A549 (cell line): ENCODE measurements at regions not wholly inside any gene's neighbourhood (a gene's known extent, or its start where the extent isn't known, plus 50 kb on each side); places are given as distances from the start of the nearest gene placed in this dataset.

Experiments
- POLR2A ChIP-seq: IDR thresholded peaks from 2 replicates; pipeline ENCODE4 v1.6.1; 2012; ENCODE audit warnings: mild to moderate bottlenecking, low read length
- TF ChIP-seq, protein P1 (sequence below): fragments of >200 bp; sonication (Bioruptor Twin); formaldehyde crosslinking; IDR thresholded peaks from 3 replicates; pipeline ENCODE4 v1.5.1; 2016

DNA sequence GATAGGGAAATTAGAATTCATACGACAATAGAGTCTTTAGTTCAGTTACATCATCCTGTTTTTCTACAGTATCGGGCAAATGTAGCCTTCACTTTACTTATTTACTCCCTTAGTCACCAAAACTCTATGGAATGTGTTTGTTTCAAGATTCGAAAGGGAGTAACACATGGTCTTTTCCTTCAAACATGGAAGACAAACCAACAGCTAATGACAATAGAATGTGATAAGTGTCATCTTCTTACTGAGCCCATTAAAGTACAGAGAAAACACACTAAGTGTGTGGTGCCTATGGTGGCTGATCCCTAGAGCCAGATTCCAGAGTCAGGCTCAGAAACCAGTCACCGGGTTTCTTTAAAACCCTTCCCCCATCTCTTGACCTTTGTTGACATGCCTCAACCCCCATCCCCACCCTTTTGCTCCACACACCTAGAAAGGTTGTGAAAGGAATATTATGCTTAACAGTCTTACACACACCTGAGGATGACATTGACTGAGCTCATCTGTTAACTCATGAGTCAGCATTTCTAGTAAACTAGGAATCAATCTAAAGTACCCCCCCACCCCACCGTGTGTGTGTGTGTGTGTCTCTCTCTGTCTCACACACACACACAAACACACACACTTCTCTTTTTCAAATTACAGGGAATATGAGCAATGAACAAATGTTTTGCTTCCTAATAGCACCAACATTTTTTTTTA lies 549.6 kb upstream of the CCDC54 start:
- TF ChIP-seq, protein P1, sequence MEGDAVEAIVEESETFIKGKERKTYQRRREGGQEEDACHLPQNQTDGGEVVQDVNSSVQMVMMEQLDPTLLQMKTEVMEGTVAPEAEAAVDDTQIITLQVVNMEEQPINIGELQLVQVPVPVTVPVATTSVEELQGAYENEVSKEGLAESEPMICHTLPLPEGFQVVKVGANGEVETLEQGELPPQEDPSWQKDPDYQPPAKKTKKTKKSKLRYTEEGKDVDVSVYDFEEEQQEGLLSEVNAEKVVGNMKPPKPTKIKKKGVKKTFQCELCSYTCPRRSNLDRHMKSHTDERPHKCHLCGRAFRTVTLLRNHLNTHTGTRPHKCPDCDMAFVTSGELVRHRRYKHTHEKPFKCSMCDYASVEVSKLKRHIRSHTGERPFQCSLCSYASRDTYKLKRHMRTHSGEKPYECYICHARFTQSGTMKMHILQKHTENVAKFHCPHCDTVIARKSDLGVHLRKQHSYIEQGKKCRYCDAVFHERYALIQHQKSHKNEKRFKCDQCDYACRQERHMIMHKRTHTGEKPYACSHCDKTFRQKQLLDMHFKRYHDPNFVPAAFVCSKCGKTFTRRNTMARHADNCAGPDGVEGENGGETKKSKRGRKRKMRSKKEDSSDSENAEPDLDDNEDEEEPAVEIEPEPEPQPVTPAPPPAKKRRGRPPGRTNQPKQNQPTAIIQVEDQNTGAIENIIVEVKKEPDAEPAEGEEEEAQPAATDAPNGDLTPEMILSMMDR: no peak
- no peak for TF ChIP-seq POLR2A
